Nephron progenitor cell (in vitro differentiated cells): ENCODE measurements at regions not wholly inside any gene's neighbourhood (a gene's known extent, or its start where the extent isn't known, plus 50 kb on each side); places are given as distances from the start of the nearest gene placed in this dataset.

Experiments used
- DNase-seq: peaks from one replicate; pipeline ENCODE4 v3.0.0; 2021
- H3K27ac Mint-ChIP-seq: 2 replicates; pipeline ENCODE4 v1.8.0; 2021; ENCODE audit warnings: mild to moderate bottlenecking, moderate library complexity, mixed read lengths
- H3K27me3 Mint-ChIP-seq: 2 replicates; pipeline ENCODE4 v1.8.0; 2021; ENCODE audit warnings: mild to moderate bottlenecking, low read depth, mixed read lengths; ENCODE audit not compliant: poor library complexity
- H3K36me3 Mint-ChIP-seq: 2 replicates; pipeline ENCODE4 v1.8.0; 2021; ENCODE audit warnings: low read depth, mixed read lengths
- H3K4me1 Mint-ChIP-seq: 2 replicates; pipeline ENCODE4 v1.8.0; 2021; ENCODE audit warnings: mixed read lengths
- H3K4me3 Mint-ChIP-seq: 2 replicates; pipeline ENCODE4 v1.8.0; 2021; ENCODE audit warnings: mild to moderate bottlenecking, moderate library complexity, mixed read lengths
- H3K9me3 Mint-ChIP-seq: 2 replicates; pipeline ENCODE4 v1.8.0; 2021; ENCODE audit warnings: mild to moderate bottlenecking, moderate library complexity, mixed read lengths
- CTCF ChIP-seq: fragments of 200-600 bp; sonication (generic); IDR thresholded peaks from 2 replicates; pipeline ENCODE4 v1.5.0; 2021; ENCODE audit warnings: antibody characterized with exemption

- H3K36me3 Mint-ChIP-seq: peaks cover 11% of the 10 kb centered on the region
- no peak overlapping the region for H3K27ac Mint-ChIP-seq
- peaks cover 3% of the 10 kb centered on the region for H3K27me3 Mint-ChIP-seq
- H3K4me3 Mint-ChIP-seq: no peak overlapping the region
- TF ChIP-seq CTCF: no peak
- DNase-seq: no peak
- peaks cover 20% of the 10 kb centered on the region for H3K9me3 Mint-ChIP-seq
- H3K4me1 Mint-ChIP-seq: peaks cover 6% of the 10 kb centered on the region
Measured at GRCh38 chr14:89660166-89660565, 243.1 kb upstream of the FOXN3 start.

- H3K4me3 Mint-ChIP-seq: no peak overlapping the region
Measured at GRCh38 chr14:89658977-89659670, 242.1 kb upstream of the FOXN3 start.

GRCh38 chr14:89657014-89657413 lies 240.0 kb upstream of the FOXN3 start:
- H3K27ac Mint-ChIP-seq: no peak overlapping the region
- H3K4me1 Mint-ChIP-seq: peaks cover 6% of the 10 kb centered on the region
- H3K9me3 Mint-ChIP-seq: peaks cover 14% of the 10 kb centered on the region
- DNase-seq: no peak
- H3K36me3 Mint-ChIP-seq: peaks cover 5% of the 10 kb centered on the region
- H3K27me3 Mint-ChIP-seq: peaks cover 3% of the 10 kb centered on the region
- no peak for TF ChIP-seq CTCF
- H3K4me3 Mint-ChIP-seq: no peak overlapping the region

More at GRCh38 chr14:89658977-89659670, 242.1 kb upstream of the FOXN3 start:
- Mint-ChIP-seq H3K27me3 (peaks cover 3% of the 10 kb centered on the region), H3K9me3 (peaks cover 14% of the 10 kb centered on the region), H3K36me3 (peaks cover 5% of the 10 kb centered on the region), H3K4me1 (peaks cover 6% of the 10 kb centered on the region), H3K27ac (peak overlapping the region; percentile 18)
- no peak for TF ChIP-seq CTCF
- no peak for DNase-seq

GRCh38 chr14:89654998-89655397 lies 238.0 kb upstream of the FOXN3 start:
- Mint-ChIP-seq H3K27me3 (no peaks in the 10 kb centered on the region), H3K4me3 (no peak overlapping the region), H3K9me3 (peaks cover 14% of the 10 kb centered on the region), H3K4me1 (peaks cover 10% of the 10 kb centered on the region), H3K36me3 (peaks cover 5% of the 10 kb centered on the region), H3K27ac (no peak overlapping the region)
- no peak for DNase-seq
- no peak for TF ChIP-seq CTCF

- no peak for TF ChIP-seq CTCF
- peaks cover 4% of the 10 kb centered on the region for H3K36me3 Mint-ChIP-seq
- H3K4me1 Mint-ChIP-seq: peaks cover 5% of the 10 kb centered on the region
- no peak for DNase-seq
- no peaks in the 10 kb centered on the region for H3K27me3 Mint-ChIP-seq
- peaks cover 14% of the 10 kb centered on the region for H3K9me3 Mint-ChIP-seq
- H3K27ac Mint-ChIP-seq: no peak overlapping the region
- no peak overlapping the region for H3K4me3 Mint-ChIP-seq
Measured at GRCh38 chr14:89652352-89652751, 235.3 kb upstream of the FOXN3 start.

GRCh38 chr14:89651805-89652204 lies 234.8 kb upstream of the FOXN3 start:
- peaks cover 9% of the 10 kb centered on the region for H3K9me3 Mint-ChIP-seq
- H3K4me1 Mint-ChIP-seq: peaks cover 5% of the 10 kb centered on the region
- H3K27me3 Mint-ChIP-seq: no peaks in the 10 kb centered on the region
- DNase-seq: no peak
- H3K36me3 Mint-ChIP-seq: no peaks in the 10 kb centered on the region
- TF ChIP-seq CTCF: no peak
- H3K27ac Mint-ChIP-seq: peak overlapping the region; percentile 38
- H3K4me3 Mint-ChIP-seq: no peak overlapping the region
